IMR-90 (cell line): ENCODE measurements at regions not wholly inside any gene's neighbourhood (a gene's known extent, or its start where the extent isn't known, plus 50 kb on each side); places are given as distances from the start of the nearest gene placed in this dataset.

Experiments
- ATAC-seq: fragments of 200-7000 bp; cut with Tn5 transposase; 2 replicates; pipeline ENCODE4 v1.9.1; 2020; ENCODE audit warnings: low read depth, mild to moderate bottlenecking, moderate library complexity
- BruUV-seq: library from RNA; stranded (reverse); fragments of 400-500 nt; replicated peaks from 2 replicates; lab custom pipeline; 2021; lab: Mats Ljungman, UMichigan
- CTCF ChIA-PET: fragments of 300-600 bp; formaldehyde crosslinking; extraction: SDS; loops from one replicate; lab custom pipeline; 2021; ENCODE audit warnings: antibody characterized with exemption; lab: Yijun Ruan, JAX
- POLR2A ChIA-PET: fragments of 300-600 bp; sonication (Branson Sonifier 250); formaldehyde crosslinking; loops from one replicate; lab custom pipeline; 2022; ENCODE audit warnings: antibody characterized with exemption; ENCODE audit not compliant: unreplicated experiment; lab: Charles Lee
- DNase-seq: peaks from one replicate; pipeline ENCODE4 v3.0.0; 2013
- H2AFZ ChIP-seq: replicated peaks from 2 replicates; pipeline ENCODE3; 2013; ENCODE audit warnings: low read length, mild to moderate bottlenecking; ENCODE audit not compliant: poor library complexity
- H2AK5ac ChIP-seq: 2 replicates; pipeline ENCODE4 v1.6.1; 2013; ENCODE audit warnings: low read depth, low read length, inconsistent platforms
- H2AK9ac ChIP-seq: replicated peaks from 2 replicates; pipeline ENCODE3; 2013; ENCODE audit warnings: mild to moderate bottlenecking, low read depth, low read length, moderate library complexity; ENCODE audit not compliant: poor library complexity
- H2BK120ac ChIP-seq: 2 replicates; pipeline ENCODE4 v1.6.1; 2013; ENCODE audit warnings: low read depth, low read length, inconsistent platforms
- H2BK15ac ChIP-seq: 3 replicates; pipeline ENCODE4 v1.6.1; 2013; ENCODE audit warnings: low read depth, low read length, inconsistent platforms
- H2BK20ac ChIP-seq: 2 replicates; pipeline ENCODE4 v1.6.1; 2013; ENCODE audit warnings: low read depth, mild to moderate bottlenecking, inconsistent platforms, low read length, moderate library complexity
- H2BK5ac ChIP-seq: 2 replicates; pipeline ENCODE4 v1.6.1; 2013; ENCODE audit warnings: mild to moderate bottlenecking, low read depth, low read length, inconsistent platforms; ENCODE audit not compliant: poor library complexity, severe bottlenecking
- H3K14ac ChIP-seq: replicated peaks from 2 replicates; pipeline ENCODE4 v1.6.1; 2013; ENCODE audit warnings: low read depth, low read length, inconsistent platforms
- H3K18ac ChIP-seq: 2 replicates; pipeline ENCODE4 v1.6.1; 2013; ENCODE audit warnings: low read depth, low read length, control low read depth
- H3K23ac ChIP-seq: 2 replicates; pipeline ENCODE4 v1.6.1; 2013; ENCODE audit warnings: low read depth, low read length, inconsistent platforms
- H3K27ac ChIP-seq: 2 replicates; pipeline ENCODE4 v1.5.1; 2013; ENCODE audit warnings: mild to moderate bottlenecking, control low read depth, low read length; ENCODE audit not compliant: insufficient read depth
- H3K27me3 ChIP-seq: 2 replicates; pipeline ENCODE4 v1.6.1; 2013; ENCODE audit warnings: low read length; ENCODE audit not compliant: control insufficient read depth, insufficient read depth
- H3K36me3 ChIP-seq: 2 replicates; pipeline ENCODE4 v1.6.1; 2013; ENCODE audit warnings: low read length, mixed read lengths; ENCODE audit not compliant: control insufficient read depth, insufficient read depth
- H3K4ac ChIP-seq: 2 replicates; pipeline ENCODE4 v1.6.1; 2013; ENCODE audit warnings: low read depth, low read length, inconsistent platforms
- H3K4me1 ChIP-seq: 2 replicates; pipeline ENCODE4 v1.6.1; 2013; ENCODE audit warnings: low read length, mixed read lengths; ENCODE audit not compliant: control insufficient read depth, insufficient read depth
- H3K4me2 ChIP-seq: 2 replicates; pipeline ENCODE4 v1.6.1; 2013; ENCODE audit warnings: low read depth, mild to moderate bottlenecking, control low read depth, low read length, moderate library complexity
- H3K4me3 ChIP-seq: 2 replicates; pipeline ENCODE4 v1.5.1; 2013; ENCODE audit warnings: low read depth, mild to moderate bottlenecking, control low read depth, low read length, moderate library complexity; ENCODE audit not compliant: insufficient read depth
- H3K56ac ChIP-seq: 2 replicates; pipeline ENCODE4 v1.6.1; 2013; ENCODE audit warnings: low read length, inconsistent platforms; ENCODE audit not compliant: insufficient read depth; ENCODE audit errors: extremely low read depth
- H3K79me1 ChIP-seq, 2 experiments: 2 replicates each; pipeline ENCODE4 v1.6.1; 2013; ENCODE audit warnings: low read length in 2 of 2, inconsistent platforms in 1 of 2, low read depth in 1 of 2
- H3K9ac ChIP-seq: 2 replicates; pipeline ENCODE4 v1.6.1; 2013; ENCODE audit warnings: low read depth, low read length, control low read depth
- H3K9me1 ChIP-seq: 2 replicates; pipeline ENCODE4 v1.6.1; 2013; ENCODE audit warnings: low read length, inconsistent platforms; ENCODE audit not compliant: insufficient read depth
- H3K9me3 ChIP-seq: 2 replicates; pipeline ENCODE4 v1.6.1; 2013; ENCODE audit warnings: low read length; ENCODE audit not compliant: control insufficient read depth, insufficient read depth
- H4K20me1 ChIP-seq: 2 replicates; pipeline ENCODE4 v1.6.1; 2013; ENCODE audit warnings: low read length, inconsistent platforms; ENCODE audit not compliant: insufficient read depth
- H4K5ac ChIP-seq: 2 replicates; pipeline ENCODE4 v1.6.1; 2013; ENCODE audit warnings: mild to moderate bottlenecking, low read depth, low read length, control low read depth
- H4K8ac ChIP-seq, 2 experiments: 2 replicates each; pipeline ENCODE4 v1.6.1; 2013; ENCODE audit warnings: low read depth in 2 of 2, low read length in 2 of 2, control low read depth in 1 of 2, inconsistent platforms in 1 of 2
- H4K91ac ChIP-seq: 2 replicates; pipeline ENCODE4 v1.6.1; 2013; ENCODE audit warnings: low read depth, low read length, inconsistent platforms; ENCODE audit not compliant: insufficient read depth
- BHLHE40 ChIP-seq: fragments of 150-350 bp; IDR thresholded peaks from 2 replicates; pipeline ENCODE4 v1.6.1; 2016; ENCODE audit warnings: mild to moderate bottlenecking, low read depth, low read length
- CEBPB ChIP-seq: IDR thresholded peaks from 2 replicates; pipeline ENCODE4 v1.6.1; 2012; ENCODE audit warnings: low read depth, low read length, improper control_type of control experiment
- CHD1 ChIP-seq: IDR thresholded peaks from 2 replicates; pipeline ENCODE4 v1.6.1; 2012; ENCODE audit warnings: low read depth, low read length, improper control_type of control experiment
- ELK1 ChIP-seq: fragments of 150-350 bp; IDR thresholded peaks from 2 replicates; pipeline ENCODE4 v1.6.1; 2016; ENCODE audit warnings: low read depth, mild to moderate bottlenecking, low read length, moderate library complexity, borderline replicate concordance
- FOS ChIP-seq: fragments of 150-350 bp; IDR thresholded peaks from 2 replicates; pipeline ENCODE4 v1.6.1; 2016; ENCODE audit warnings: low read depth, low read length
- MAFK ChIP-seq: IDR thresholded peaks from 2 replicates; pipeline ENCODE4 v1.6.1; 2012; ENCODE audit warnings: low read depth, low read length, improper control_type of control experiment
- MAZ ChIP-seq: IDR thresholded peaks from 2 replicates; pipeline ENCODE4 v1.6.1; 2012; ENCODE audit warnings: low read depth, mild to moderate bottlenecking, low read length, improper control_type of control experiment, moderate library complexity, borderline replicate concordance
- MXI1 ChIP-seq: IDR thresholded peaks from 2 replicates; pipeline ENCODE4 v1.6.1; 2012; ENCODE audit warnings: low read depth, mild to moderate bottlenecking, low read length, moderate library complexity, borderline replicate concordance
- NFE2L2 ChIP-seq: fragments of 150-350 bp; IDR thresholded peaks from 2 replicates; pipeline ENCODE4 v1.6.1; 2016; ENCODE audit warnings: low read depth, mild to moderate bottlenecking, low read length
- RAD21 ChIP-seq: IDR thresholded peaks from 2 replicates; pipeline ENCODE4 v1.6.1; 2012; ENCODE audit warnings: low read length, improper control_type of control experiment
- RCOR1 ChIP-seq: IDR thresholded peaks from 2 replicates; pipeline ENCODE4 v1.6.1; 2012; ENCODE audit warnings: mild to moderate bottlenecking, low read length, improper control_type of control experiment; ENCODE audit not compliant: insufficient replicate concordance
- RFX5 ChIP-seq: IDR thresholded peaks from 2 replicates; pipeline ENCODE4 v1.8.0; 2012; ENCODE audit warnings: low read depth, mild to moderate bottlenecking, low read length, moderate library complexity
- SMC3 ChIP-seq: fragments of 150-350 bp; IDR thresholded peaks from 2 replicates; pipeline ENCODE4 v1.6.1; 2016; ENCODE audit warnings: low read depth, mild to moderate bottlenecking, antibody characterized with exemption, low read length, moderate library complexity
- WGBS, 2 experiments: methylation state at CpG; one replicate each; pipeline versions ENCODE4 v1.1.5 to v1.1.7; 2013; ENCODE audit warnings: missing lambda C conversion rate in 2 of 2; ENCODE audit not compliant: insufficient read length in 1 of 2; ENCODE audit errors: extremely low coverage in 2 of 2; 5-methylcytosine and 5-hydroxymethylcytosine counted together
- dilution Hi-C: fragments of 300-500 bp; cut with HindIII; formaldehyde crosslinking; loops from one replicate; pipeline ENCODE4 v1.14.3; 2018; ENCODE audit warnings: low sequenced_read_pairs; ENCODE audit not compliant: unreplicated experiment
- in situ Hi-C: fragments of 300-500 bp; cut with MboI; formaldehyde crosslinking; loops from 3 replicates; pipeline ENCODE4 v1.14.3; 2019; ENCODE audit warnings: low sequenced_read_pairs, inconsistent platforms, mixed read lengths
- intact Hi-C: fragments of 100-400 bp; cut with micrococcal nuclease; formaldehyde crosslinking; loops from 2 replicates; pipeline ENCODE4 v1.10.0; 2022
- TF ChIP-seq, protein P1 (sequence below): fragments of 150-350 bp; IDR thresholded peaks from 2 replicates; pipeline ENCODE4 v1.6.1; 2017; ENCODE audit warnings: mild to moderate bottlenecking, antibody characterized with exemption, low read length, low read depth

DNA sequence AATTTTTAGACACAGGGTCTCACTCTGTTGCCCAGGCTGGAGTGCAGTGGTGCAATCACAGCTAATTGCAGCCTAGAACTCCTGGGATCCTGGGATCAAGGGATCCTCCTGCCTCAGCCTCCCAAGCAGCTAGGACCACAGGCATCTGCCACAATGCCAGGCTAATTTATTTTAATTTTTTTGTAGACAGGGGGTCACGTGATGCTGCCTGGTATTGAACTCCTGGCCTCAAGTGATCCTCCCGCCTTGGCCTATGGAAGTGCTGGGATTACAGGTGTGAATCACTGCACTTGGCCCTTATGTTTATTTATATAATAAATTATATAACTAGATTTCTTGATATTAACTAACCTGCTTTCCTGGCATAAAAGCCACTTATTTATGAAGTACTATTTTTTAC, 1081.7 kb upstream of the FANCL start:
- Histone ChIP-seq H3K56ac (no peak overlapping the region), H3K9ac (no peak overlapping the region), H2AK5ac (no peak overlapping the region), H3K14ac (no peak overlapping the region), H4K20me1 (no peaks in the 10 kb centered on the region), H2BK20ac (no peak overlapping the region), H4K5ac (no peak overlapping the region), H3K18ac (no peak overlapping the region), H4K8ac (no peak overlapping the region), H3K9me3 (no peaks in the 10 kb centered on the region), H3K79me1 (no peaks in the 10 kb centered on the region), H2BK120ac (no peak overlapping the region), H2AFZ (no peak overlapping the region), H3K4me2 (no peak overlapping the region), H3K23ac (no peak overlapping the region), H3K36me3 (no peaks in the 10 kb centered on the region), H2AK9ac (no peak overlapping the region), H3K9me1 (no peaks in the 10 kb centered on the region), H4K91ac (no peak overlapping the region), H2BK5ac (no peak overlapping the region), H3K4me1 (no peaks in the 10 kb centered on the region), H3K27ac (no peak overlapping the region), H3K4ac (no peak overlapping the region), H3K4me3 (no peak overlapping the region), H2BK15ac (no peak overlapping the region), H3K27me3 (no peaks in the 10 kb centered on the region)
- BruUV-seq, result no TSS peak
- POLR2A ChIA-PET, result no interaction called here
- TF ChIP-seq, protein P1, sequence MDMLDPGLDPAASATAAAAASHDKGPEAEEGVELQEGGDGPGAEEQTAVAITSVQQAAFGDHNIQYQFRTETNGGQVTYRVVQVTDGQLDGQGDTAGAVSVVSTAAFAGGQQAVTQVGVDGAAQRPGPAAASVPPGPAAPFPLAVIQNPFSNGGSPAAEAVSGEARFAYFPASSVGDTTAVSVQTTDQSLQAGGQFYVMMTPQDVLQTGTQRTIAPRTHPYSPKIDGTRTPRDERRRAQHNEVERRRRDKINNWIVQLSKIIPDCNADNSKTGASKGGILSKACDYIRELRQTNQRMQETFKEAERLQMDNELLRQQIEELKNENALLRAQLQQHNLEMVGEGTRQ, result no peak
- no peak for TF ChIP-seq RAD21
- TF ChIP-seq BHLHE40, result no peak
- TF ChIP-seq FOS, result no peak
- TF ChIP-seq MAZ, result no peak
- TF ChIP-seq RFX5, result no peak
- no peak for TF ChIP-seq CHD1
- no peak for TF ChIP-seq NFE2L2
- TF ChIP-seq MAFK, result no peak
- no peak for TF ChIP-seq ELK1
- TF ChIP-seq RCOR1, result no peak
- TF ChIP-seq SMC3, result no peak
- TF ChIP-seq CEBPB, result no peak
- TF ChIP-seq MXI1, result no peak
- dilution Hi-C loops (no loop called here), in situ Hi-C loops (no loop called here), intact Hi-C loops (no loop called here)
- no peak for DNase-seq
- WGBS, 2 experiments, result no CpG with 5 or more reads among the region's 2 CpGs
- CTCF ChIA-PET, result no interaction called here
- ATAC-seq, result no peak
